GM18508 (cell line): ENCODE measurements at regions not wholly inside any gene's neighbourhood (a gene's known extent, or its start where the extent isn't known, plus 50 kb on each side); places are given as distances from the start of the nearest gene placed in this dataset.

Experiments
- ATAC-seq: cut with Tn5 transposase; IDR thresholded peaks from one replicate; pipeline ENCODE4 v1.9.1; 2021; ENCODE audit warnings: moderate number of reproducible peaks; ENCODE audit not compliant: insufficient read depth, unreplicated experiment

DNA sequence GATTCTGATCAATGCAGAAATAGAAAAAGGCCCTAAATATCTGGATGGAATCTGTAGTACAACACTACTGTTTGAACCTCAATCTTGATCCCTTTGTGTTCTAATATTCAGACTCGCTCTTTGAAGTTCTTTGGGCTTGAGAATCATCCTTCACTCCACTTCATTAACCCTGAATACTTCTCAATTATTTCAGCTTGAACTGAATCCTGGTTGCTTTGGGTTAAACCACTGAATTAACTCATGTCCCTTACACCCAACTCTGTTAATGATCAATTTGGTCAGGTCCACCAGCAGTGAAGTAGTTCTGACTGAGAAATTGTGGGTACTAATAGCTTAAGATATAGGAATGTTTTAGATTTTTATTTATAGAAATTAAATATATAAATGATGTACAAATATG, 1707.2 kb upstream of the ACO1 start:
- no peak for ATAC-seq

DNA sequence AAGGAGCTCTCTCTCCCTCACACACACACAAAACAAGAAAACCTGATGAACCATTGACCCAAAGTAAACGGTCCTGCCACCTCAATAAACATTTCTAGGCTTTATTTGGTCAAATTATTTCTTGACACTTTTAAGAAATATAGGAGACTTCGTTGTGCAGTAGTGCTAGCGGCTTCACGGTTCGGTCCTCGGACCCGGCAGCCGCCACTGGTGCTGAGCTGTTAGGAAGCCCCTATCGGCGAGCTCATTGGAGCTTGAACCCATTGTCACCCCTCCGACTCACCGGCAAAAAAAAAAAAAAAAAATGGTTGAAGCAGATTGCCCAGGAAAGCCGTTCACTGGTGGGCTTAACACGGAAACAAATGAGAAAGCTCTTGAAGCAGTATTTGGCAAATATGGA, 1695.6 kb upstream of the ACO1 start:
- ATAC-seq, result no peak

- ATAC-seq, result no peak
Observed at GRCh38 chr9:30697958-30698357, 1686.5 kb upstream of the ACO1 start.

DNA sequence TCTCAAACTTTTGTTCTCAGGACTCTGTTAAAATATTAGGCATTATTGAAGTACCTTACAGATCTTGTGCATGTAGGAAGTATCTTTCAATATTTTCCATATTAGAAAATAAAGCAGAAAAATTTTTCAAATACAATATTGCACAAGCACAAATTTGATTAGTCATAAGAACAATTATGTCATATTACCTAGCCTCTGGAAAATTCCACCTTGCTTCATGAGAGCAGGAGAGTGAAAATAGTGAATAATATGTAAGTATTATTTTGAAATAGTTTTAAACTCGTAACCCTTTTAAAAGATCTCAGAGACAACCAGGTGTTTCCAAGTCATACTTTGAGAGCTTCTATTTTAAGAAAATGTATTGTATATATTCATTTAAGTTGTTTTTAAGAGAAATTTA, 1672.9 kb upstream of the ACO1 start:
- ATAC-seq, result no peak

GRCh38 chr9:30713243-30713642, 1671.2 kb upstream of the ACO1 start:
- no peak for ATAC-seq

- no peak for ATAC-seq
Observed at GRCh38 chr9:30714389-30714788, 1670.1 kb upstream of the ACO1 start.

DNA sequence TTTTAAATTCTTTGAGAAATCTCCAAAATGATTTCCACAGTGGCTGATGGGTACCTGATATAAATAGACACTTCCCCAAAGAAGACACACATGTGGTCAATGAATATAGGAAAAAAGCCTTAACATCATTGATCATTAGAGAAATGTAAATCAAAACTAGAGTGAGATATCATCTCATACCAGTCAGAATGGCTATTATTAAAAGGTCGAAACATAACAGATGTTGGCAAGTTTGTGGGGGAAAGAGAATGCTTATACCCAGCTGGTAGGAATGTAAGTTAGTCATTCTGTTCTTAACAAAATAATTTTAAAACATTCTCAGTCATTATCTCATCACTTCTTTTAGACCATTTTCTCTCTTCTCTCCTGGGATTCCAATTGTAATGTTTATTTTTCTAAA, 1666.0 kb upstream of the ACO1 start:
- ATAC-seq, result no peak

GRCh38 chr9:30722065-30722464, 1662.4 kb upstream of the ACO1 start:
- ATAC-seq, result no peak

DNA sequence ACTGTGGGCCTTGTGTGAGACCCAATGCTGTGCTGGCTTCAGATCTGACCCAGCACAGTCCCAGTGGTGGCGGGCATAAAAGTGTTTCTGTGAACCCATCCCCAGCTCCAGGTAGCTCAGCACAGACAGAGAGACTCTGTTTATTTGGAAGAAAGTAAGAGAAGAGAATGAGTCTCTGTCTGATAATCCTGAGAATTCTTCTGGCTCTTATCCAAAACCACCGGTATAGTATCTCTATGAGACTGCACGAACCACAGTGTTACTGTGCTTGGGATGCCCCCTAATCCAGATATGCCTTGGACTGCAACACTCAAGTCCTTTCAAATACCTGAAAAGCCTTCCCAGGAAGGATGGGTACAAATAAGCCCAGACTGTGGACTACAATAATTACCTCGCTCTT, 1660.8 kb upstream of the ACO1 start:
- no peak for ATAC-seq

- no peak for ATAC-seq
Observed at GRCh38 chr9:30732060-30732459, 1652.4 kb upstream of the ACO1 start.

DNA sequence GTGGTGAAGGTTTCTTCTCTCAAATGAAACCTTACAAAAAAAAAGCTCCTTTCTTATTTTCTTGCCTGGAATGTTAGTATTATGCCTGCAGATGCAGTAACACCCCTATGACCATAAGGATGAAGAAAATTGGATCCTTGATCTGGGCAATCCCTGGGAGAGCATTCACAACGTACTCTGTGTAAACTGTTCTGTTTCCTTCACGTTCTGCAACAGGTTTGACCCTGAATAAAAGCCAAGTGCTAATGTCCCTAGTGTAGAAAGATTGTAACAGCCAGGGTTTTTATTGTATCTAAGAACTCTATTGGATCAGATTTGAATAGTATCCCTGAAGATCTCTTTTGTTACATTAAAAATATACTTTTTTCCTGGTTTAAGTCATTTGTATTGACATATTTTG, 1639.6 kb upstream of the ACO1 start:
- ATAC-seq, result no peak

DNA sequence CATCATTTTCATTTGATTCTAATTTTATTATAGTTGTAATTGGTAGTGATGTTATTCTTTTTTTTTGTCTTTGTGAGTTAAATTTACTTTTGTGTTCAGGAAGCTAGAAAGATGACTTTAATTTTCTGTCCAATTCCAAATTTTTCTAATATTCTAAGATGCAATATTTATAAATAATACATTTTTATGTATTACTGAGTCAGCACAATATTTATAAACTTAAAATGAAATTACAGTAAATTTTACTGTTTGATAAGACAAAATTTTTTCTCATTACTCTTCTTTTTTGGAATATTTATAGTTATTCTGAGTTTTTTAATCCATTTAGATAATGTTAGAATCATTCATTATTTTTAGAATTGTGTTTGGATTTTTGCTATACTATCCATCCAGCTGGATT, 1637.9 kb upstream of the ACO1 start:
- ATAC-seq, result no peak

GRCh38 chr9:30757723-30758122, 1626.7 kb upstream of the ACO1 start:
- no peak for ATAC-seq

DNA sequence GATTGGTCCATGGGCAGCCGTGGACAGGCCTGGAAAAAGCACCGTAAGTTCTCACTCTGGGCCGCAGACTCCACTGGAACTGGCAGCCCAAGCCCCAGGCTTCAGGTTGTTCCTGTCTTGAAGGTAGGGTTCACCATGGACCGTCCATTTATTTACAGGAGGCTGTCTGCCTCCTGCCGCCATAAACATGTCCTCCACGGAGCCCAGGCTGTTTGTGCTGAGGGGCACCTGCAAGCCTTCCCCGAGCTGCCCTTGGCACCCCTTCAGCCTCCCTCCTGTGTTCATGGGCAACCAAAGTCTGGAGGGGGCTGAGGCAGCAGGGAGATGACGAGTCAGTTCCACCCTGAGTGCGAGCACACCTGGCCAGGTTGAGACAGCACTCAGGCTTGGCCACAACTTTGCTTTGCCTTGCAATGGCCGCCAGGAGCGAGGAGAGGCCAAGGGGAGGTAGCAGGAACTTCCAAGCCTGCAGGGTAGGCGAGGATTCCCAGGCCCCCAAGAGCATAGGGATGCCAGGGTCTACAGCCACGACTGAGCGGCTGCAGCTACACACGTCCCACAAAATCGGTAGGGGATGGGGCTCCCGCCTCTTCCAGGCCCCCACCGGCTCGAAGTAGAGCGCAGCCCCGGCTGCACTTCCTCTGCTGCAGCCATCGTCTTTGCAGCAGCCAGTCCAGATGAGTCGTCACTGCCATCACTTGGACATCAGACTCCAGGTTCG, 1625.6 kb upstream of the ACO1 start:
- ATAC-seq, result no peak

GRCh38 chr9:30765318-30765717, 1619.1 kb upstream of the ACO1 start:
- ATAC-seq, result no peak

DNA sequence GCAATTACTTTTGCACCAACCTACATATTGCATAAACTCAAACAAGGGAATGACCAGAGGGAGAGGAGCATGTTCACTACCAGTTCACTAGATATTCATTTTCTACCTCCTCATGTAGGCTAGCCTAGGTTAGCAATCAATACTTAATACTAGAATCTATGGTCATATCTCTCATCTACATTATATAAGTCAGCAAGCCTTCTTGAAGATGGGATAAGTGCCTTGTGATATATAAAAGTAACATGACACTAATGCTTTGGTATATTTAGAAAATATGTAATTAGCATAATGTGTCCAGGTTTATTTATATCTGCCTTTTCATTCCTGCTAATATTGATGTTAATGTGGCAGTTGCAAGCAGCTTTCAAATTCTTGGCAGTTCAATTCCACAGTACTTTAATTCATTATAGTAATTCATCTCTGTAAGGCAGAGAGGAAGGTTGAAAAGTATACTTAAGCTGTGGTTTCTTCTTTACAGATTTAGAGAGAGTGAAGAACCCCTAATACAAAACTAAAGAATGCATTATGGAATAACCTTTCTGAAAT, 1613.2 kb upstream of the ACO1 start:
- no peak for ATAC-seq

- no peak for ATAC-seq
Observed at GRCh38 chr9:30771760-30772159, 1612.7 kb upstream of the ACO1 start.

DNA sequence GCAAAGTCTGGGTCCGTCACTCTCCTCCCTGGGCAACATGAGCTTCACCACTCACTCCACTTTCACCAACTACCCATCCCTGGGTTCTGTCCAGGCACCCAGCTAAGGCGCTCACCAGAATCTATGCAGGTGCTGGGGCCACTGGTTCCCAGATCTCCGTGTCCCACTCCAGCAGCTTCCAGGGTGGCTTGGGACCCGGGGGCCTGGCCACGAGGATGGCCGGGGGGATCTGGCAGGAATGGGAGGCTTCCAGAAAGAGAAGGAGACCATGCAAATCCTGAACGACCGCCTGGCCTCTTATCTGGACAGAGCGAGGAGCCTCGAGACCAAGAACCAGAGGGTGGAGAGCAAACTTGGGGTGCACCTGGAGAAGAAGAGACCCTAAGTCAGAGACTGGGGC, 1611.0 kb upstream of the ACO1 start:
- ATAC-seq, result no peak

GRCh38 chr9:30774326-30774725, 1610.1 kb upstream of the ACO1 start:
- ATAC-seq, result no peak

- no peak for ATAC-seq
Observed at GRCh38 chr9:30775236-30775635, 1609.2 kb upstream of the ACO1 start.

DNA sequence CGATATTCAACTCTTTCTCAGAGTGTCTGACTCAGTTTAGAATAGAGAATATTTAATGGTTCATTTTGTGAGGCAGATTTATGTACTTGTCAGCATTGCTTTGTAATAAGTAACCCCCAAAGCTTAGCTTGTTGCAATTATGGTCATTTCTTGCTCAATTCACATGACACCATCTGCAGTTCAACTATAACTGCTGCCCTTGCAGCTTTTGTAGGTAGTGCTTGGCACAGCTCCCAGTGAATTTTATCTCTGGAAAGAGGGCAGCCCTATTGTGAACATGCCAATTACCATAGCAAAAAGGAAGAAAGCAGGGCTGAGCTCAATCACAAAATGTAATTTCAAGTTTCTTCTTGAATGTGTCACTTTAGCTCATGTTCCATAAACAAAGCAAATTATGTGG, 1587.7 kb upstream of the ACO1 start:
- ATAC-seq, result no peak

DNA sequence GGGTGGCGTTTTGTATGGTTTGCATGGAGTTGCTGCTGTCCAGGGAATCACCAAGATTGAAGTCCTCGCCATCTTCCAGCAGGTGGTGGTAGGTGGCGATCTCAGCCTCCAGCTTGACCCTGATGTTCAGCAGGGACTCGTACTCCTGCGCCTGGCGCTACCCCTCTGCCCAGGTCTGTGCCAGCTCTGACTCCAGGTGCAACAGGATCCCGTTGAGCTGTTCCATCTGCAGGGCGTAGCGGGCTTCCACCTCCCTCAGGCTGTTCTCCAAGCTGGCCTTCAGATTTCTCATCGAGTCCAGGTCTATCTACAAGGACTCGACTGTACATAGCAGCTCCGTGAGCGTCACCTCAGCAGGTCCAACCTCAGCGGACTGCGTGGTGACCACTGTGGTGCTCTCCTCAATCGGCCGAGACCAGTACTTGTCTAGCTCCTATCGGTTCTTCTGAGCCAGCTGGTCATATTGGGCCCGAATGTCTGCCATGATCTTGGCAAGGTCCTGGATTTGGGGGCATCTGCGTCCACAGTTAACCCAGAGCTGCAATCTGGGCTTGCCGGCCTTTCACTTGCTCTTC, 1584.8 kb upstream of the ACO1 start:
- ATAC-seq, result no peak
